Caco-2 (cell line): ENCODE measurements at regions not wholly inside any gene's neighbourhood (a gene's known extent, or its start where the extent isn't known, plus 50 kb on each side); places are given as distances from the start of the nearest gene placed in this dataset.

ENCODE experiments used
- BruUV-seq: library from RNA; stranded (reverse); fragments of 400-500 nt; replicated peaks from 2 replicates; lab custom pipeline; 2021; lab: Mats Ljungman, UMichigan
- CTCF ChIA-PET: fragments of 300-600 bp; sonication (Branson Sonifier 250); formaldehyde crosslinking; loops from one replicate; lab custom pipeline; 2022; ENCODE audit warnings: antibody characterized with exemption; lab: Charles Lee
- POLR2A ChIA-PET: fragments of 300-600 bp; sonication (Branson Sonifier 250); formaldehyde crosslinking; loops from one replicate; lab custom pipeline; 2022; ENCODE audit warnings: antibody characterized with exemption; lab: Charles Lee
- DNase-seq, 2 experiments: peaks; one replicate each; pipeline versions ENCODE4 v3.0.0 to v3.0.0-alpha.2; 2020 to 2022
- H3K27me3 ChIP-seq: replicated peaks from 2 replicates; pipeline ENCODE4 v1.6.0; 2011; ENCODE audit warnings: low read length; ENCODE audit not compliant: control insufficient read depth, insufficient read depth
- H3K36me3 ChIP-seq: 2 replicates; pipeline ENCODE4 v1.5.1; 2011; ENCODE audit warnings: low read length; ENCODE audit not compliant: control insufficient read depth, insufficient read depth
- H3K4me1 ChIP-seq: fragments of 250-450 bp; sonication (Bioruptor Pico); 2 replicates; pipeline ENCODE4 v1.5.1; 2020; ENCODE audit warnings: mild to moderate bottlenecking
- H3K4me3 ChIP-seq: 2 replicates; pipeline ENCODE4 v1.5.1; 2011; ENCODE audit warnings: low read depth, mild to moderate bottlenecking, control low read depth, low read length
- H3K9me3 ChIP-seq: fragments of 250-450 bp; sonication (Bioruptor Pico); 2 replicates; pipeline ENCODE4 v1.5.1; 2020; ENCODE audit warnings: mild to moderate bottlenecking, moderate library complexity
- H3K27ac Mint-ChIP-seq: one replicate; pipeline ENCODE4 v1.8.0; 2022; ENCODE audit warnings: mixed read lengths; ENCODE audit not compliant: unreplicated experiment
- H3K27me3 Mint-ChIP-seq: one replicate; pipeline ENCODE4 v1.8.0; 2022; ENCODE audit warnings: mixed read lengths; ENCODE audit not compliant: insufficient read depth, unreplicated experiment
- H3K36me3 Mint-ChIP-seq: one replicate; pipeline ENCODE4 v1.8.0; 2022; ENCODE audit warnings: mild to moderate bottlenecking, mixed read lengths; ENCODE audit not compliant: insufficient read depth, unreplicated experiment
- H3K4me1 Mint-ChIP-seq: one replicate; pipeline ENCODE4 v1.8.0; 2022; ENCODE audit warnings: low read depth, mixed read lengths; ENCODE audit not compliant: unreplicated experiment
- H3K4me3 Mint-ChIP-seq: one replicate; pipeline ENCODE4 v1.8.0; 2022; ENCODE audit warnings: mild to moderate bottlenecking, moderate library complexity, mixed read lengths; ENCODE audit not compliant: unreplicated experiment
- H3K9me3 Mint-ChIP-seq: one replicate; pipeline ENCODE4 v1.8.0; 2022; ENCODE audit warnings: mixed read lengths; ENCODE audit not compliant: unreplicated experiment
- CTCF ChIP-seq, 2 experiments: fragments of 200-600 bp in 1 of 2; IDR thresholded peaks; 1 replicate in 1 of 2; 2 replicates in 1 of 2; pipeline versions ENCODE4 v1.5.1 to v1.8.0; 2011 to 2022; ENCODE audit warnings: antibody characterized with exemption in 1 of 2, control low read depth in 1 of 2, inconsistent platforms in 1 of 2, low read depth in 1 of 2, low read length in 1 of 2, mild to moderate bottlenecking in 1 of 2, moderate library complexity in 1 of 2; ENCODE audit not compliant: insufficient read depth in 1 of 2, severe bottlenecking in 1 of 2, unreplicated experiment in 1 of 2
- intact Hi-C: fragments of 100-400 bp; cut with micrococcal nuclease; formaldehyde crosslinking; loops from one replicate; pipeline ENCODE4 v1.10.0; 2022; ENCODE audit not compliant: unreplicated experiment

GRCh38 chr2:59741840-59742239, 811.6 kb downstream of the BCL11A start:
- BruUV-seq, result no TSS peak
- Histone ChIP-seq H3K36me3 (no peaks in the 10 kb centered on the region), H3K4me3 (no peak overlapping the region), H3K9me3 (no peaks in the 10 kb centered on the region), H3K4me1 (no peaks in the 10 kb centered on the region), H3K27me3 (no peaks in the 10 kb centered on the region)
- ChIA-PET POLR2A (no interaction called here), CTCF (interaction anchor here (0.6 kb wide), 1 partner anchor 113 kb away, joined by 3 read pairs; no protein-coding TSS in a partner anchor)
- intact Hi-C loops, result no loop called here
- Mint-ChIP-seq H3K4me1 (no peaks in the 10 kb centered on the region), H3K36me3 (no peaks in the 10 kb centered on the region), H3K27me3 (peaks cover 10% of the 10 kb centered on the region), H3K9me3 (no peaks in the 10 kb centered on the region), H3K4me3 (no peak overlapping the region), H3K27ac (no peak overlapping the region)
- TF ChIP-seq CTCF (IDR thresholded peaks at IDR 0.05; ENCODE audit: insufficient read depth in 1 of 2, low read depth in 1 of 2, low read length in 1 of 2, severe bottlenecking in 1 of 2, unreplicated experiment in 1 of 2), result no peak
- no peak for DNase-seq

- Histone ChIP-seq H3K4me3 (no peak overlapping the region), H3K9me3 (no peaks in the 10 kb centered on the region), H3K4me1 (no peaks in the 10 kb centered on the region), H3K36me3 (no peaks in the 10 kb centered on the region), H3K27me3 (no peaks in the 10 kb centered on the region)
- no peaks in the 10 kb centered on the region for H3K36me3 Mint-ChIP-seq
- intact Hi-C loops, result no loop called here
- POLR2A ChIA-PET, result no interaction called here
- H3K4me1 Mint-ChIP-seq, result no peaks in the 10 kb centered on the region
- DNase-seq, result no peak
- TF ChIP-seq CTCF (IDR thresholded peaks at IDR 0.05; ENCODE audit: insufficient read depth in 1 of 2, low read depth in 1 of 2, low read length in 1 of 2, severe bottlenecking in 1 of 2, unreplicated experiment in 1 of 2), result no peak
- H3K4me3 Mint-ChIP-seq, result no peak overlapping the region
- peaks cover 10% of the 10 kb centered on the region for H3K27me3 Mint-ChIP-seq
- no peak overlapping the region for H3K27ac Mint-ChIP-seq
- CTCF ChIA-PET, result no interaction called here
- BruUV-seq, result no TSS peak
- H3K9me3 Mint-ChIP-seq, result no peaks in the 10 kb centered on the region
Observed at GRCh38 chr2:59739166-59739565, 814.3 kb downstream of the BCL11A start.

- no peaks in the 10 kb centered on the region for H3K9me3 Mint-ChIP-seq
- no peak for TF ChIP-seq CTCF (IDR thresholded peaks at IDR 0.05; ENCODE audit: insufficient read depth in 1 of 2, low read depth in 1 of 2, low read length in 1 of 2, severe bottlenecking in 1 of 2, unreplicated experiment in 1 of 2)
- H3K4me3 ChIP-seq, result no peak overlapping the region
- no peak overlapping the region for H3K4me3 Mint-ChIP-seq
- ChIA-PET CTCF (no interaction called here), POLR2A (no interaction called here)
- intact Hi-C loops, result no loop called here
- H3K27ac Mint-ChIP-seq, result no peak overlapping the region
- no peaks in the 10 kb centered on the region for H3K4me1 ChIP-seq
- H3K27me3 Mint-ChIP-seq, result peaks cover 7% of the 10 kb centered on the region
- H3K36me3 ChIP-seq, result no peaks in the 10 kb centered on the region
- H3K36me3 Mint-ChIP-seq, result no peaks in the 10 kb centered on the region
- H3K27me3 ChIP-seq, result no peaks in the 10 kb centered on the region
- no peaks in the 10 kb centered on the region for H3K9me3 ChIP-seq
- DNase-seq, result no peak
- H3K4me1 Mint-ChIP-seq, result no peaks in the 10 kb centered on the region
- BruUV-seq, result no TSS peak
Observed at GRCh38 chr2:59737299-59737698, 816.2 kb downstream of the BCL11A start.
